HCT116 (cell line): ENCODE measurements at regions not wholly inside any gene's neighbourhood (a gene's known extent, or its start where the extent isn't known, plus 50 kb on each side); places are given as distances from the start of the nearest gene placed in this dataset.

Experiments
- ATAC-seq: fragments of 200-7000 bp; cut with Tn5 transposase; 2 replicates; pipeline ENCODE4 v1.9.1; 2020; ENCODE audit warnings: mild to moderate bottlenecking, moderate library complexity
- BruUV-seq: library from RNA; stranded (reverse); fragments of 400-500 nt; replicated peaks from 2 replicates; lab custom pipeline; 2021; lab: Mats Ljungman, UMichigan
- CTCF ChIA-PET: fragments of 300-600 bp; sonication (Branson Sonifier 250); formaldehyde crosslinking; loops from one replicate; lab custom pipeline; 2021; ENCODE audit warnings: antibody characterized with exemption; lab: Charles Lee
- POLR2A ChIA-PET: fragments of 300-600, 350-600 bp; sonication (Branson Sonifier 250); formaldehyde crosslinking; loops from one replicate; lab custom pipeline; 2021; ENCODE audit warnings: antibody characterized with exemption; lab: Charles Lee
- RAD21 ChIA-PET, 2 experiments: fragments of 300-600 bp; sonication (Branson Sonifier 250); formaldehyde crosslinking; loops; one replicate each; lab custom pipeline; 2023; ENCODE audit warnings: low total read pairs in 2 of 2; ENCODE audit not compliant: uncharacterized antibody in 2 of 2, unreplicated experiment in 2 of 2, low non-redundant PET in 1 of 2; lab: Charles Lee
- DNase-seq: peaks from one replicate; pipeline ENCODE4 v3.0.0-alpha.2; 2010; ENCODE audit warnings: low read depth, low spot score
- H2AFZ ChIP-seq: fragments of 200-600 bp; shearing (Covaris generic), sonication (generic); 2 replicates; pipeline ENCODE4 v1.6.1; 2017; ENCODE audit warnings: low read depth, mixed run types, mixed read lengths, antibody characterized with exemption, low read length; ENCODE audit not compliant: poor library complexity, severe bottlenecking
- H3K27ac ChIP-seq: 2 replicates; pipeline ENCODE4 v1.5.1; 2012; ENCODE audit warnings: low read depth, low read length
- H3K27me3 ChIP-seq: fragments of 200-600 bp; sonication (generic); 2 replicates; pipeline ENCODE4 v1.6.1; 2016; ENCODE audit warnings: mixed run types, low read length, mixed read lengths; ENCODE audit not compliant: insufficient read depth
- H3K36me3 ChIP-seq, 2 experiments: fragments of 200-500 bp in 1 of 2; fragments of 200-600 bp in 1 of 2; sonication (Bioruptor generic) in 1 of 2; sonication (generic) in 1 of 2; 2 replicates each; pipeline versions ENCODE4 v1.5.1 to v1.6.1; 2014 to 2016; ENCODE audit warnings: low read length in 2 of 2, inconsistent platforms in 1 of 2, mixed read lengths in 1 of 2, mixed run types in 1 of 2; ENCODE audit not compliant: insufficient read depth in 2 of 2, control insufficient read depth in 1 of 2
- H3K4me1 ChIP-seq, 2 experiments: fragments of 200-600 bp in 1 of 2; sonication (generic) in 1 of 2; 2 replicates each; pipeline versions ENCODE4 v1.5.1 to v1.6.1; 2012 to 2017; ENCODE audit warnings: low read length in 2 of 2, inconsistent platforms in 1 of 2, mild to moderate bottlenecking in 1 of 2, mixed read lengths in 1 of 2, mixed run types in 1 of 2, moderate library complexity in 1 of 2; ENCODE audit not compliant: insufficient read depth in 2 of 2, control insufficient read depth in 1 of 2
- H3K4me2 ChIP-seq: fragments of 200-600 bp; sonication (generic); 2 replicates; pipeline ENCODE4 v1.6.1; 2017; ENCODE audit warnings: mixed run types, low read length, mixed read lengths
- H3K4me3 ChIP-seq, 2 experiments: fragments of 200-600 bp in 1 of 2; sonication (generic) in 1 of 2; replicated peaks in 1 of 2; 2 replicates each; pipeline ENCODE4 v1.5.1; 2011 to 2016; ENCODE audit warnings: low read length in 2 of 2, control low read depth in 1 of 2, low read depth in 1 of 2, mild to moderate bottlenecking in 1 of 2, mixed read lengths in 1 of 2, mixed run types in 1 of 2
- H3K79me2 ChIP-seq: fragments of 200-600 bp; sonication (generic); 2 replicates; pipeline ENCODE4 v1.6.1; 2017; ENCODE audit warnings: mild to moderate bottlenecking, mixed run types, low read length, moderate library complexity, mixed read lengths; ENCODE audit not compliant: insufficient read depth
- H3K9ac ChIP-seq: fragments of 200-600 bp; sonication (generic); 2 replicates; pipeline ENCODE4 v1.6.1; 2016; ENCODE audit warnings: low read length, mixed read lengths
- H3K9me2 ChIP-seq: fragments of 200-600 bp; sonication (generic), shearing (Covaris generic); 2 replicates; pipeline ENCODE4 v1.6.1; 2017; ENCODE audit warnings: mixed run types, mild to moderate bottlenecking, moderate library complexity; ENCODE audit not compliant: insufficient read depth
- H3K9me3 ChIP-seq, 2 experiments: fragments of 200-500 bp in 1 of 2; fragments of 200-600 bp in 1 of 2; sonication (Bioruptor generic) in 1 of 2; sonication (generic) in 1 of 2; 2 replicates each; pipeline ENCODE4 v1.6.1; 2014 to 2017; ENCODE audit warnings: low read length in 2 of 2, mixed read lengths in 2 of 2, inconsistent platforms in 1 of 2, low read depth in 1 of 2, mild to moderate bottlenecking in 1 of 2, mixed run types in 1 of 2, moderate library complexity in 1 of 2; ENCODE audit not compliant: control insufficient read depth in 1 of 2, insufficient read depth in 1 of 2
- H4K20me1 ChIP-seq: fragments of 200-600 bp; sonication (generic), shearing (Covaris generic); 2 replicates; pipeline ENCODE4 v1.6.1; 2017; ENCODE audit warnings: mixed run types, mild to moderate bottlenecking, moderate library complexity; ENCODE audit not compliant: insufficient read depth
- CEBPB ChIP-seq: IDR thresholded peaks from 2 replicates; pipeline ENCODE4 v1.6.1; 2012; ENCODE audit warnings: low read depth
- EGR1 ChIP-seq: IDR thresholded peaks from 2 replicates; pipeline ENCODE4 v1.6.1; 2012; ENCODE audit warnings: low read depth
- EZH2 ChIP-seq: fragments of 200-600 bp; sonication (generic); IDR thresholded peaks from 2 replicates; pipeline ENCODE4 v1.6.1; 2017; ENCODE audit warnings: antibody characterized with exemption, mixed run types
- EZH2phosphoT487 ChIP-seq: fragments of 200-600 bp; IDR thresholded peaks from 2 replicates; pipeline ENCODE4 v1.6.1; 2018; ENCODE audit warnings: antibody characterized with exemption, borderline replicate concordance
- POLR2AphosphoS5 ChIP-seq: IDR thresholded peaks from 2 replicates; pipeline ENCODE4 v1.6.1; 2011; ENCODE audit warnings: mild to moderate bottlenecking, low read depth, low read length, moderate library complexity
- SIN3A ChIP-seq: IDR thresholded peaks from 2 replicates; pipeline ENCODE4 v1.6.1; 2012; ENCODE audit warnings: low read depth
- SP1 ChIP-seq: IDR thresholded peaks from 2 replicates; pipeline ENCODE4 v1.6.1; 2012; ENCODE audit warnings: low read depth
- TCF7L2 ChIP-seq: IDR thresholded peaks from 2 replicates; pipeline ENCODE4 v1.7.0; 2011; ENCODE audit warnings: borderline replicate concordance, inconsistent platforms; ENCODE audit not compliant: insufficient read depth, insufficient read length; ENCODE audit errors: extremely low read depth
- YY1 ChIP-seq: IDR thresholded peaks from 2 replicates; pipeline ENCODE4 v1.6.1; 2011; ENCODE audit warnings: low read length, low read depth, moderate library complexity, mild to moderate bottlenecking; ENCODE audit not compliant: insufficient replicate concordance; ENCODE audit errors: extremely low read depth
- ZNF274 ChIP-seq: fragments of 200-500 bp; sonication (Bioruptor generic); IDR thresholded peaks from 2 replicates; pipeline ENCODE4 v1.6.1; 2014; ENCODE audit warnings: mild to moderate bottlenecking, low read depth, low read length, inconsistent platforms
- intact Hi-C: fragments of 100-400 bp; cut with micrococcal nuclease; formaldehyde crosslinking; loops from 2 replicates; pipeline ENCODE4 v1.10.0; 2022
- TF ChIP-seq, protein P1 (sequence below): IDR thresholded peaks from 2 replicates; pipeline ENCODE4 v1.6.1; 2012; ENCODE audit warnings: low read depth
- TF ChIP-seq, protein P2 (sequence below): IDR thresholded peaks from 2 replicates; pipeline ENCODE4 v1.6.1; 2011; ENCODE audit warnings: mild to moderate bottlenecking, low read length, moderate library complexity; ENCODE audit not compliant: insufficient replicate concordance; ENCODE audit errors: extremely low read depth

DNA sequence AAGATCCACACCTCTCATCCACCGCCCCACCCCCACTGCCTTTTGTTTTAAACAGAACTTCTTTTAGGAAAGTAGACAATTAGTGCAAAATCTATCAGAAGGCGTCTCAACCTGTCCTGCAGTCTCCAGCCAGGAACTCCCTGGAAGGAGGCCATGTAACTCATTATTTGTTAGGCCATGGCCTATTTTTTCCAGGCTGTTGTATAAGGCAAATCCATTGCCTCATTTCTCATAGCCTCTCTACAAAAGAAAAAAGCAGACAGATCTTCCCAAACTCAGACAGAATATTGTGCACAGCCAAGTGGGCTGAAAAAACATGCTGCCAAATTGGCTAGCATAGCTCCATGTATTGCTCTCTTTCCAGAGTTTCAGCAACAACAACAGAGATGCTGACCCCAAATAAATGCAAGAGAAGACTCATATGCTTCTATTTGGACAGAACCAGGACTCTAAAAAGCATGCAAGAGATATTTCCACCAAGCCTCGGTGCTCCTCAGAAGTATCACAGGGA lies 770.7 kb upstream of the CXADR start:
- H4K20me1 ChIP-seq = no peaks in the 10 kb centered on the region
- ATAC-seq = no peak
- RAD21 ChIA-PET = no interaction called here
- no peaks in the 10 kb centered on the region for H3K27me3 ChIP-seq
- POLR2A ChIA-PET = no interaction called here
- no peaks in the 10 kb centered on the region for H3K79me2 ChIP-seq
- no TSS peak for BruUV-seq
- intact Hi-C loops = no loop called here
- H3K9me3 ChIP-seq = peaks cover 21 to 55% of the 10 kb centered on the region in 2 experiments; a peak in 2 of 4 replicates
- no peaks in the 10 kb centered on the region for H3K9me2 ChIP-seq
- H3K27ac ChIP-seq = no peak overlapping the region
- no peak overlapping the region for H2AFZ ChIP-seq
- CTCF ChIA-PET = no interaction called here
- DNase-seq = no peak
- no peaks in the 10 kb centered on the region for H3K36me3 ChIP-seq
- H3K4me2 ChIP-seq = no peak overlapping the region
- no peak for TF ChIP-seq YY1
- no peak for TF ChIP-seq ZNF274
- no peak for TF ChIP-seq TCF7L2
- TF ChIP-seq EGR1 = no peak
- no peak for TF ChIP-seq POLR2AphosphoS5
- TF ChIP-seq SIN3A = no peak
- TF ChIP-seq, protein P1, sequence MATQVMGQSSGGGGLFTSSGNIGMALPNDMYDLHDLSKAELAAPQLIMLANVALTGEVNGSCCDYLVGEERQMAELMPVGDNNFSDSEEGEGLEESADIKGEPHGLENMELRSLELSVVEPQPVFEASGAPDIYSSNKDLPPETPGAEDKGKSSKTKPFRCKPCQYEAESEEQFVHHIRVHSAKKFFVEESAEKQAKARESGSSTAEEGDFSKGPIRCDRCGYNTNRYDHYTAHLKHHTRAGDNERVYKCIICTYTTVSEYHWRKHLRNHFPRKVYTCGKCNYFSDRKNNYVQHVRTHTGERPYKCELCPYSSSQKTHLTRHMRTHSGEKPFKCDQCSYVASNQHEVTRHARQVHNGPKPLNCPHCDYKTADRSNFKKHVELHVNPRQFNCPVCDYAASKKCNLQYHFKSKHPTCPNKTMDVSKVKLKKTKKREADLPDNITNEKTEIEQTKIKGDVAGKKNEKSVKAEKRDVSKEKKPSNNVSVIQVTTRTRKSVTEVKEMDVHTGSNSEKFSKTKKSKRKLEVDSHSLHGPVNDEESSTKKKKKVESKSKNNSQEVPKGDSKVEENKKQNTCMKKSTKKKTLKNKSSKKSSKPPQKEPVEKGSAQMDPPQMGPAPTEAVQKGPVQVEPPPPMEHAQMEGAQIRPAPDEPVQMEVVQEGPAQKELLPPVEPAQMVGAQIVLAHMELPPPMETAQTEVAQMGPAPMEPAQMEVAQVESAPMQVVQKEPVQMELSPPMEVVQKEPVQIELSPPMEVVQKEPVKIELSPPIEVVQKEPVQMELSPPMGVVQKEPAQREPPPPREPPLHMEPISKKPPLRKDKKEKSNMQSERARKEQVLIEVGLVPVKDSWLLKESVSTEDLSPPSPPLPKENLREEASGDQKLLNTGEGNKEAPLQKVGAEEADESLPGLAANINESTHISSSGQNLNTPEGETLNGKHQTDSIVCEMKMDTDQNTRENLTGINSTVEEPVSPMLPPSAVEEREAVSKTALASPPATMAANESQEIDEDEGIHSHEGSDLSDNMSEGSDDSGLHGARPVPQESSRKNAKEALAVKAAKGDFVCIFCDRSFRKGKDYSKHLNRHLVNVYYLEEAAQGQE = no peak
- TF ChIP-seq SP1 = no peak
- TF ChIP-seq EZH2phosphoT487 = no peak
- no peak for TF ChIP-seq CEBPB
- no peak for TF ChIP-seq EZH2
- TF ChIP-seq, protein P2, sequence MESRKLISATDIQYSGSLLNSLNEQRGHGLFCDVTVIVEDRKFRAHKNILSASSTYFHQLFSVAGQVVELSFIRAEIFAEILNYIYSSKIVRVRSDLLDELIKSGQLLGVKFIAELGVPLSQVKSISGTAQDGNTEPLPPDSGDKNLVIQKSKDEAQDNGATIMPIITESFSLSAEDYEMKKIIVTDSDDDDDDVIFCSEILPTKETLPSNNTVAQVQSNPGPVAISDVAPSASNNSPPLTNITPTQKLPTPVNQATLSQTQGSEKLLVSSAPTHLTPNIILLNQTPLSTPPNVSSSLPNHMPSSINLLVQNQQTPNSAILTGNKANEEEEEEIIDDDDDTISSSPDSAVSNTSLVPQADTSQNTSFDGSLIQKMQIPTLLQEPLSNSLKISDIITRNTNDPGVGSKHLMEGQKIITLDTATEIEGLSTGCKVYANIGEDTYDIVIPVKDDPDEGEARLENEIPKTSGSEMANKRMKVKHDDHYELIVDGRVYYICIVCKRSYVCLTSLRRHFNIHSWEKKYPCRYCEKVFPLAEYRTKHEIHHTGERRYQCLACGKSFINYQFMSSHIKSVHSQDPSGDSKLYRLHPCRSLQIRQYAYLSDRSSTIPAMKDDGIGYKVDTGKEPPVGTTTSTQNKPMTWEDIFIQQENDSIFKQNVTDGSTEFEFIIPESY = no peak
- TF ChIP-seq, all 23 proteins: peak for 0
- no peaks in the 10 kb centered on the region for H3K4me1 ChIP-seq
- H3K4me3 ChIP-seq = no peak overlapping the region
- H3K9ac ChIP-seq = no peak overlapping the region
